ENCODE measurements at regions not wholly inside any gene's neighbourhood (a gene's known extent, or its start where the extent isn't known, plus 50 kb on each side); places are given as distances from the start of the nearest gene placed in this dataset.

DNA sequence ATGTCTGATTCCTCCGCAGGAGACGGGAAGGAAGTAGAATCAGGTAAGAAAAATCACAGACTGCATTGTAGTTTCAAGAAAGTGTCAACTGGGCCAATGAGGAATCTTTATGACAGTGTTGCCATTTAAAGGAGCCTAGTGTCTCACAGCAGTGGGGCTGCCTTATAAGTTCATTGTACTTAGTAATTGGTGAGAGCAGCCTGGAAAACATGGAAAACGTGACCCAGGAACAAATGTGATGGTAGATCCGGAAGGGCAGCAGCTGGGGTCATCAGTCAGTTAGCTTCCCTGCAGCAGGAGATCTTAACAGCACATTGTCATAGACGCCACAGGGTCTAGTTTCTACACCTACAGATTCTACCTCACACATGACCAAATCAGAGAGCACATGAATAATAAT lies 630.0 kb upstream of the LMO3 start:
- H3K27ac ChIP-seq: no peak overlapping the region
- TF ChIP-seq EP300 (IDR thresholded peaks at IDR 0.05) (no peak), CTCF (IDR thresholded peaks at IDR 0.05) (no peak), POLR2A (IDR thresholded peaks at IDR 0.05) (no peak)
- H3K4me3 ChIP-seq: no peak overlapping the region
- intact Hi-C loops (cut with DNase I): no loop called here
- H3K9me3 ChIP-seq: no peaks in the 10 kb centered on the region
- 53 to 69% (median 66%) methylated on average over 5 of the region's 5 CpGs for WGBS, 3 donors
- no peaks in the 10 kb centered on the region for H3K4me1 ChIP-seq (ENCODE audit: insufficient read depth)
- H3K36me3 ChIP-seq: no peaks in the 10 kb centered on the region
- DNase-seq: no peak
- H3K27me3 ChIP-seq: no peaks in the 10 kb centered on the region

- no peaks in the 10 kb centered on the region for H3K4me1 ChIP-seq (ENCODE audit: insufficient read depth)
- DNase-seq: no peak
- no peak overlapping the region for H3K4me3 ChIP-seq
- intact Hi-C loops (cut with DNase I): no loop called here
- no peaks in the 10 kb centered on the region for H3K36me3 ChIP-seq
- H3K27ac ChIP-seq: no peak overlapping the region
- TF ChIP-seq POLR2A (IDR thresholded peaks at IDR 0.05) (no peak), CTCF (IDR thresholded peaks at IDR 0.05) (no peak), EP300 (IDR thresholded peaks at IDR 0.05) (no peak)
- 21 to 37% (median 26%) methylated on average over 4 of the region's 4 CpGs for WGBS, 3 donors
- no peaks in the 10 kb centered on the region for H3K9me3 ChIP-seq
- no peaks in the 10 kb centered on the region for H3K27me3 ChIP-seq
Measured at GRCh38 chr12:17215759-17216570, 610.0 kb upstream of the LMO3 start.

- TF ChIP-seq POLR2A (IDR thresholded peaks at IDR 0.05) (no peak), EP300 (IDR thresholded peaks at IDR 0.05) (no peak), CTCF (IDR thresholded peaks at IDR 0.05) (no peak)
- Histone ChIP-seq H3K27ac (no peak overlapping the region), H3K36me3 (no peaks in the 10 kb centered on the region), H3K4me1 (ENCODE audit: insufficient read depth) (no peaks in the 10 kb centered on the region), H3K9me3 (no peaks in the 10 kb centered on the region), H3K4me3 (no peak overlapping the region), H3K27me3 (no peaks in the 10 kb centered on the region)
- intact Hi-C loops (cut with DNase I): no loop called here
- WGBS, 3 donors: 5 to 14% (median 8%) methylated on average over 2 of the region's 2 CpGs
- no peak for DNase-seq
Measured at GRCh38 chr12:17214929-17215328, 609.0 kb upstream of the LMO3 start.

DNA sequence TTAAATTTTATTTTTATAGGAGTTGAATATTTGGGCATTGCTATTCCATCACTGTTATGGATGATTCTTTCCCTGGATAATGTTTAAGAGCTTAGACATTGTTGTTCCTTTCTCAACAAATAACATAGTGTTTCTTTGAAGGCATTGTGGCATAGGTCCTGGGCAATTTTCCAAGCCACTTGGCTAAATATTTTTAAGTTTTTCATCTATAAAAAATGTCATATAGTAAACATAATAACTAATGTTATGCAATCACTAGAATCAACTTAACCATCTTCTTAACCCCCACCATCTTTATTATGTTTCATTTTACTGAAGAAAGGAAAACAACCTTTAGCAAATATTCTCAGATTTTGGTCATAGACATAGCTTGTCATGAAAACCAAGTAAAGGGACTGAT lies 600.6 kb upstream of the LMO3 start:
- intact Hi-C loops (cut with DNase I): no loop called here
- Histone ChIP-seq H3K9me3 (no peaks in the 10 kb centered on the region), H3K27ac (no peak overlapping the region), H3K4me3 (no peak overlapping the region), H3K4me1 (ENCODE audit: insufficient read depth) (no peaks in the 10 kb centered on the region), H3K36me3 (no peaks in the 10 kb centered on the region), H3K27me3 (no peaks in the 10 kb centered on the region)
- DNase-seq: no peak
- no peak for TF ChIP-seq EP300 (IDR thresholded peaks at IDR 0.05)
- TF ChIP-seq CTCF (IDR thresholded peaks at IDR 0.05): no peak
- TF ChIP-seq POLR2A (IDR thresholded peaks at IDR 0.05): no peak
